Lower leg skin (tissue), 4 donors: ENCODE measurements at regions not wholly inside any gene's neighbourhood (a gene's known extent, or its start where the extent isn't known, plus 50 kb on each side); places are given as distances from the start of the nearest gene placed in this dataset.
"Not testable (repeated sequence)": the region's sequence is repeated elsewhere in the genome, so short reads cannot be mapped to it uniquely, and the experiment has no call there.

Experiments
- DNase-seq, 2 donors: peaks; one replicate each; pipeline ENCODE4 v3.0.0-alpha.2; 2019; ENCODE audit warnings: low spot score in 2 of 2
- H3K4me3 ChIP-seq: fragments of 200-600 bp; sonication (generic); 2 replicates; pipeline ENCODE4 v1.5.1; 2017; ENCODE audit warnings: mild to moderate bottlenecking, low read depth; ENCODE audit not compliant: poor library complexity, severe bottlenecking
- POLR2A ChIP-seq, 2 donors: fragments of 450-650 bp; IDR thresholded peaks; one replicate each; pipeline ENCODE4 v1.6.1; 2016 to 2017; ENCODE audit warnings: antibody characterized with exemption in 2 of 2, mild to moderate bottlenecking in 1 of 2, moderate library complexity in 1 of 2
- WGBS, 2 donors: methylation state at CpG; one replicate each; pipeline ENCODE4 v1.1.5; 2018; 5-methylcytosine and 5-hydroxymethylcytosine counted together
- intact Hi-C: fragments of 100-400 bp; cut with DNase I; formaldehyde crosslinking; loops from one replicate; pipeline ENCODE4 v1.15.0; 2023; ENCODE audit warnings: low total_unique reads
- TF ChIP-seq, protein P1 (sequence below), 3 donors: fragments of 450-650 bp; IDR thresholded peaks; one replicate each; pipeline ENCODE4 v1.5.1; 2016; ENCODE audit warnings: antibody characterized with exemption in 3 of 3, mild to moderate bottlenecking in 3 of 3, moderate library complexity in 2 of 3

DNA sequence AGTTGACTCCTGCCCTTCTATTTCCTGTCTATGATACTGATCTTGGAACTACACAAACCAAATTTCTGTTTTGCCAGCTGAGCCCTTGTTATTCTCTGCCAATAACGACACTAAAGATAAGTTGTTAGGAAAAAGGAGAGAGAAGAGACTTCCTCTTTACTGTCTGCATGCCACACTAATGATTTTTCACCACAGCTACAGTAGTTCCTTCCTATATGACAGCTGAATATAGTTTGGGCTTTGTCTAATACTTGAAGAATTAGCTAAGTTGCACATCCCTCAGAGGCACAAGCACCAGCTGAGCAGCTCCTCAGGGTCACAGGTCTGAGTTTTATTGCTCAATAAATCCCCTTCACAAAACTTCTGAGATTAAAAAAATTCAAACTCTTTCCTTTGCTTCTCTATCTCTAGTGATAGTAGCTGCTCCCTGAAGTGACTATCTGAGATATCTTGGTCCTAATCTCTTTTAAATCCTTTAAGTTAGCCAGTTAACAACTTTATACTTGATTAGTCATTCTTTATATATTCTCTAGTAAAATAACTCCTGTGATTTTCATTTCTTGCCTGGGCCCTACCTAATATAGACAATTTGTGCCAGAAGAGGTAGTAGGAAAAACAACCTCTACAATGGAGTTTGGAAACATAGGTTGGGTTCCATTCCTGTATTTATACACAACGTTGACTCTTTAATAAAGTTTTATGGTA is 253.0 kb upstream of the CNTNAP5 start:
- no peak overlapping the region for H3K4me3 ChIP-seq
- no peak for DNase-seq
- intact Hi-C loops = no loop called here
- no peak for TF ChIP-seq POLR2A (IDR thresholded peaks at IDR 0.05)
- TF ChIP-seq, protein P1, sequence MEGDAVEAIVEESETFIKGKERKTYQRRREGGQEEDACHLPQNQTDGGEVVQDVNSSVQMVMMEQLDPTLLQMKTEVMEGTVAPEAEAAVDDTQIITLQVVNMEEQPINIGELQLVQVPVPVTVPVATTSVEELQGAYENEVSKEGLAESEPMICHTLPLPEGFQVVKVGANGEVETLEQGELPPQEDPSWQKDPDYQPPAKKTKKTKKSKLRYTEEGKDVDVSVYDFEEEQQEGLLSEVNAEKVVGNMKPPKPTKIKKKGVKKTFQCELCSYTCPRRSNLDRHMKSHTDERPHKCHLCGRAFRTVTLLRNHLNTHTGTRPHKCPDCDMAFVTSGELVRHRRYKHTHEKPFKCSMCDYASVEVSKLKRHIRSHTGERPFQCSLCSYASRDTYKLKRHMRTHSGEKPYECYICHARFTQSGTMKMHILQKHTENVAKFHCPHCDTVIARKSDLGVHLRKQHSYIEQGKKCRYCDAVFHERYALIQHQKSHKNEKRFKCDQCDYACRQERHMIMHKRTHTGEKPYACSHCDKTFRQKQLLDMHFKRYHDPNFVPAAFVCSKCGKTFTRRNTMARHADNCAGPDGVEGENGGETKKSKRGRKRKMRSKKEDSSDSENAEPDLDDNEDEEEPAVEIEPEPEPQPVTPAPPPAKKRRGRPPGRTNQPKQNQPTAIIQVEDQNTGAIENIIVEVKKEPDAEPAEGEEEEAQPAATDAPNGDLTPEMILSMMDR (IDR thresholded peaks at IDR 0.05) = no peak
- 62 to 64% methylated on average over 2 of the region's 2 CpGs for WGBS, 2 donors

DNA sequence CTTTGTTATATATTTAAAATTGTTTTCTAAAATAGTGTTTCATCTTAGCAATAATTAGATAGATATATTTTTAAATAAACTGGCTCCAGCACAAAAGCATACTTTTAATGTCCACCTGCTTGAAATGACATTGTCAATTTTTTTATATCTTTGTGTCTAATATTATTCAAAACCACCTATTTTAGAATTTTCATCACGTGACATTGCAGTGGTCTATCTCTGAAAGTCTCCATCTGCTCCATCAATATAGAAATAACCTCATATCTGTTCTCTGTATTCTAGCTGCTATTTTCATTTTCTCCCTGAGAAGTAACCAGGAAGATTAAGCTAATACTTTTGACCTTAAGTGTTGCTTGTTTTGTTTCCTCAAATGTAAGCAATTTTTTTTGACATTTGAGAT is 248.0 kb upstream of the CNTNAP5 start:
- DNase-seq = no peak
- TF ChIP-seq, protein P1 (IDR thresholded peaks at IDR 0.05) = no peak
- no peak for TF ChIP-seq POLR2A (IDR thresholded peaks at IDR 0.05)
- 76 to 77% methylated on average over 1 of the region's 1 CpG for WGBS, 2 donors
- intact Hi-C loops = no loop called here
- no peak overlapping the region for H3K4me3 ChIP-seq

DNA sequence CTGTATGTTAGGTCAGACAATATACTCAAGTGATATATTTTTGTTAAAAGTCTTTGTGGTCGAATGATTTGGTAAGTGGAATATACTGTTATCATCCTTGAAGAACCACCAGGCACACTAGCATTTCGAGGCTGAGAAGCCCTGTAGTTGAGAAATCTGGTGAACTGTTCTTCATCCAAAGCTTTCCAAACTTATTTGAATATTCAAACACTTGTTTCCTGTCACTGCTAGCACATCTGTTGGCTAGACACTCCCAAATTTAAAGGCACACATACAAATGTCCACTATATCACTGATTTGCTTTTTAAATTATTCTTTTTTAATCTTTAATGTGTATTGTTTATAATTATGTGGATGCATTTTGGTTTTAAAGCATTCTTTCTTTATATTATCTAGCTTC is 241.9 kb upstream of the CNTNAP5 start:
- no peak for DNase-seq
- intact Hi-C loops = no loop called here
- TF ChIP-seq, protein P1 (IDR thresholded peaks at IDR 0.05) = no peak
- TF ChIP-seq POLR2A (IDR thresholded peaks at IDR 0.05) = no peak
- H3K4me3 ChIP-seq = no peak overlapping the region
- 48 to 61% methylated on average over 2 of the region's 2 CpGs for WGBS, 2 donors

DNA sequence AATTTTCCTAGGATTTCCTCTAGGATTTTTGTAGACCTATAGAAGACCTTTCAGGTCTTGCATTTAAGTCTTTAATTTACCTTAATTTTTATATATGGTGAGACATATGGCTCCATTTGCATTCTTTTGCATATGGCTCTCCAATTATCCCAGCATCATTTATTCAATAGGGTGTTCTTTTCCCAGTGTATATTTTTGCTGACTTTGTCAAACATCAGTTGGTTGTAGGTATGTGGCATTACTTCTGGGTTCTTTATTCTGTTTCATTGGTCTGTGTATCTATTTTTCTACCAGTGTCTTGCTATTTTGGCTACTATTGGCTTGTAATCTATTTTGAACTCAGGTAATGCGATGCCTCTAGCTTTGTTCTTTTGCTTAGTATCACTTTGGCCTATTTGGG is 239.8 kb upstream of the CNTNAP5 start:
- WGBS, 2 donors = 33 to 35% methylated on average over 1 of the region's 1 CpG
- no peak for TF ChIP-seq POLR2A (IDR thresholded peaks at IDR 0.05)
- TF ChIP-seq, protein P1 (IDR thresholded peaks at IDR 0.05) = no peak

DNA sequence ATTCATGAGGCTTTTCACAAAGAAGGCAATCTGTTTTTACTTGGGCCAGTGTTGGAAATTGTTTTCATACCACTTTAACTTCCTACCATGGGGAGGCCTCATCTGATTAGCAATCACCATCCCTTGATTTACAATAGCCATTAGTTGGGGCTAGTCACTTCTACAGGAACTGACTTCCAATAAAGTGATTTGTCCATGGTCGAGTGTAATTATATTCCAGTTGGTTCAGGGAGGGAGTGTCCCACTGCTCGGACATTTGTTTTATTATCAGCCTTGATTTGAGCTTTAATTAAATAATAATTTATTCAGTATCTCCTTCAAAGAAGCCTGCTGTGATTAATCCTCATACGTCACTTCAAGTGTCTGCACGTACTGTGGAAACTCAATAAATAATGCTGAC is 233.9 kb upstream of the CNTNAP5 start:
- TF ChIP-seq, protein P1 (IDR thresholded peaks at IDR 0.05) = no peak
- no peak for TF ChIP-seq POLR2A (IDR thresholded peaks at IDR 0.05)
- WGBS, 2 donors = 45 to 51% methylated on average over 4 of the region's 4 CpGs
- H3K4me3 ChIP-seq = no peak overlapping the region
- intact Hi-C loops = no loop called here
- DNase-seq = no peak

More for the DNA sequence above, 239.8 kb upstream of the CNTNAP5 start:
- H3K4me3 ChIP-seq = no peak overlapping the region
- intact Hi-C loops = no loop called here
- no peak for DNase-seq

DNA sequence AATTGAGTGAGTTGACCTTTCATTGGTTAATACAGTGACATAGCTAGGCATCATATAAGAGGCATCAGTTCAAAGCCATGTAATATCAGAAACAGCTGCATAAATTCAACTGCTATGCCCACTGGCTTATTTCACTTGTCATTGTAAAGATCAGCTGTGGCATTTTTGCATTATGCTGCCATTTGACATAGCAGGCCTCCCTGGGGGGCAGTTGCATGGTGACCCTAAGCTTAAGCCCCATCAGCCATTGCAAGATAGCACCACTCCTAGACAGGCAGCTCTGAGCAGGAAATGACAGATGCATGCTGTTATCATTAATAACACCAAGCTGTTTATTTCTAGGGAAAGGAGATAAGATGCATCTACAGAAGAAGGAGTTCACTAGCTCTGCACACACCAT is 233.4 kb upstream of the CNTNAP5 start:
- no peak for DNase-seq
- TF ChIP-seq, protein P1 (IDR thresholded peaks at IDR 0.05) = no peak
- no peak for TF ChIP-seq POLR2A (IDR thresholded peaks at IDR 0.05)
- no peak overlapping the region for H3K4me3 ChIP-seq
- intact Hi-C loops = no loop called here

DNA sequence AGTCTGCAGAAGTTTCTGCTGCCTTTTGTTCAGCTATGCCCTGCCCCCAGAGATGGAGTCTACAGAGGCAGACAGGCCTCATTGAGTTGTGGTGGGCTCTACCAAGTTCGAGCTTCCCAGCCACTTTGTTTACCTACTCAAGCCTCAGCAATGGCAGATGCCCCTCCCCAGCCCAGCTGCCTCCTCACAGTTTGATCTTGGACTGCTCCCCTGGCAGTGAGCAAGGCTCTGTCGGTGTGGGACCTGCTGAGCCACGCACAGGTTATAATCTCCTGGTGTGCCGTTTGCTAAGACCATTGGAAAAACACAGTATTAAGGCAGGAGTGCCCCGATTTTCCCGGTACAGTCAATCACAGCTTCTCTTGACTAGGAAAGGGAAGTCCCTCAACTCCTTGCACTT is 221.0 kb upstream of the CNTNAP5 start:
- DNase-seq, intact Hi-C loops: not testable (repeated sequence)
- WGBS, 2 donors = 89 to 91% methylated on average over 6 of the region's 6 CpGs

DNA sequence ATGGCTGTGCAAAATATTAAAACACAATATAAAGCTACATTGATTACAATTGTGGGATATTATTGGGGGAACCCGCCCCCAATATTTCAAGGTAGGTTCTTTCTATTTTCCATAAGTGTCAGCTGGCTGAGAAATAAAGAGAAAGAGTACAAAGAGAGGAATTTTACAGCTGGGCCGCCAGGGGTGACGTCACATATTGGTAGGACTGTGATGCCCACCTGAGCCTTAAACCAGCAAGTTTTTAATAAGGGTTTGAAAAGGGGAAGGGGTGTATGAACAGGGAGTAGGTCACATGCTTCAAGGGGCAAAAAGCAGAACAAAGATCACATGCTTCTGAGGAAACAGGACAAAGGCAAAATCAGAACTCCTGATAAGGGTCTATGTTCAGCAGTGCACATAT is 219.3 kb upstream of the CNTNAP5 start:
- H3K4me3 ChIP-seq, DNase-seq, intact Hi-C loops: not testable (repeated sequence)
- 75 to 77% methylated on average over 3 of the region's 3 CpGs for WGBS, 2 donors

More for the DNA sequence above, 221.0 kb upstream of the CNTNAP5 start:
- H3K4me3 ChIP-seq = not testable (repeated sequence)
